Liver (tissue), 3 donors: ENCODE measurements at regions not wholly inside any gene's neighbourhood (a gene's known extent, or its start where the extent isn't known, plus 50 kb on each side); places are given as distances from the start of the nearest gene placed in this dataset.

ENCODE experiments used
- ATF3 ChIP-seq: IDR thresholded peaks from 2 replicates; pipeline ENCODE4 v1.6.1; 2016; ENCODE audit warnings: antibody characterized with exemption
- CTCF ChIP-seq: fragments of 150-350 bp; IDR thresholded peaks from 2 replicates; pipeline ENCODE4 v1.5.1; 2017; ENCODE audit warnings: improper control_type of control experiment, low read depth, low read length; ENCODE audit not compliant: missing input control
- FOXA1 ChIP-seq: IDR thresholded peaks from 2 replicates; pipeline ENCODE4 v1.6.1; 2016; ENCODE audit warnings: antibody characterized with exemption
- HNF4A ChIP-seq, 2 donors: conservative IDR thresholded peaks; 2 replicates each; pipeline ENCODE4 v1.6.1; 2016; ENCODE audit warnings: antibody characterized with exemption in 2 of 2, mild to moderate bottlenecking in 2 of 2
- JUND ChIP-seq, 2 donors: IDR thresholded peaks; 2 replicates each; pipeline ENCODE4 v1.6.1; 2016; ENCODE audit warnings: antibody characterized with exemption in 2 of 2
- NR2F2 ChIP-seq: IDR thresholded peaks from 2 replicates; pipeline ENCODE4 v1.6.1; 2016; ENCODE audit warnings: antibody characterized with exemption
- RXRA ChIP-seq, 2 donors: IDR thresholded peaks; 2 replicates each; pipeline ENCODE4 v1.6.1; 2017 to 2018; ENCODE audit warnings: antibody characterized with exemption in 2 of 2, mild to moderate bottlenecking in 1 of 2
- SP1 ChIP-seq: IDR thresholded peaks from 2 replicates; pipeline ENCODE4 v1.6.1; 2018; ENCODE audit warnings: antibody characterized with exemption, mild to moderate bottlenecking
- YY1 ChIP-seq: IDR thresholded peaks from 2 replicates; pipeline ENCODE4 v1.6.1; 2016; ENCODE audit warnings: antibody characterized with exemption, mild to moderate bottlenecking
- TF ChIP-seq, protein P1 (sequence below): IDR thresholded peaks from 2 replicates; pipeline ENCODE4 v1.6.1; 2016; ENCODE audit warnings: antibody characterized with exemption
- TF ChIP-seq, protein P2 (sequence below): IDR thresholded peaks from 2 replicates; pipeline ENCODE4 v1.6.1; 2016; ENCODE audit warnings: antibody characterized with exemption, mild to moderate bottlenecking
- TF ChIP-seq, protein P3 (sequence below): IDR thresholded peaks from 2 replicates; pipeline ENCODE4 v1.6.1; 2016; ENCODE audit warnings: antibody characterized with exemption
- donor health status: healthy.
- donor health status: healthy.

DNA sequence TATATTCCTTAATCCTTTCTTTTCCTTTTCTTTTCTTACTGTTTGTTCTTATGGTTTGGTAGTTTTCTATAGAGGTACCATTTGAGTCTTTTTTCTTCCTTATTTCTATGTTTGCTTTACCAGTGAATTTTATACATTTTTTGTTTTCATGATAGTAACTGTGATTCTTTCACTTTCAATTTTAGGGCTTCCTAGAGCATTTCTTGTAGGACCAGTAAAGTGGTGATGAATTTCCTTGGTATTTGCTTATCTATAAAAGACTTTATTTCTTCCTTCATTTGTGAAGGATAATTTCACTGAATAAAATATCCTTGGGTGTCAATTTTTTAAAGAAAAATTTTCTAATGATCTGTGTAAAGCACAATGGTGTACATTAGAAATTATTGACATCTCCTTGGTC lies 637.4 kb downstream of the CD109 start:
- TF ChIP-seq CTCF: no peak
- no peak for TF ChIP-seq NR2F2
- TF ChIP-seq, protein P1, sequence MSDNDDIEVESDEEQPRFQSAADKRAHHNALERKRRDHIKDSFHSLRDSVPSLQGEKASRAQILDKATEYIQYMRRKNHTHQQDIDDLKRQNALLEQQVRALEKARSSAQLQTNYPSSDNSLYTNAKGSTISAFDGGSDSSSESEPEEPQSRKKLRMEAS: no peak
- TF ChIP-seq JUND (IDR thresholded peaks at IDR 0.05): no peak
- TF ChIP-seq SP1: no peak
- TF ChIP-seq YY1: no peak
- no peak for TF ChIP-seq HNF4A (conservative IDR thresholded peaks at IDR 0.05)
- TF ChIP-seq, protein P2, sequence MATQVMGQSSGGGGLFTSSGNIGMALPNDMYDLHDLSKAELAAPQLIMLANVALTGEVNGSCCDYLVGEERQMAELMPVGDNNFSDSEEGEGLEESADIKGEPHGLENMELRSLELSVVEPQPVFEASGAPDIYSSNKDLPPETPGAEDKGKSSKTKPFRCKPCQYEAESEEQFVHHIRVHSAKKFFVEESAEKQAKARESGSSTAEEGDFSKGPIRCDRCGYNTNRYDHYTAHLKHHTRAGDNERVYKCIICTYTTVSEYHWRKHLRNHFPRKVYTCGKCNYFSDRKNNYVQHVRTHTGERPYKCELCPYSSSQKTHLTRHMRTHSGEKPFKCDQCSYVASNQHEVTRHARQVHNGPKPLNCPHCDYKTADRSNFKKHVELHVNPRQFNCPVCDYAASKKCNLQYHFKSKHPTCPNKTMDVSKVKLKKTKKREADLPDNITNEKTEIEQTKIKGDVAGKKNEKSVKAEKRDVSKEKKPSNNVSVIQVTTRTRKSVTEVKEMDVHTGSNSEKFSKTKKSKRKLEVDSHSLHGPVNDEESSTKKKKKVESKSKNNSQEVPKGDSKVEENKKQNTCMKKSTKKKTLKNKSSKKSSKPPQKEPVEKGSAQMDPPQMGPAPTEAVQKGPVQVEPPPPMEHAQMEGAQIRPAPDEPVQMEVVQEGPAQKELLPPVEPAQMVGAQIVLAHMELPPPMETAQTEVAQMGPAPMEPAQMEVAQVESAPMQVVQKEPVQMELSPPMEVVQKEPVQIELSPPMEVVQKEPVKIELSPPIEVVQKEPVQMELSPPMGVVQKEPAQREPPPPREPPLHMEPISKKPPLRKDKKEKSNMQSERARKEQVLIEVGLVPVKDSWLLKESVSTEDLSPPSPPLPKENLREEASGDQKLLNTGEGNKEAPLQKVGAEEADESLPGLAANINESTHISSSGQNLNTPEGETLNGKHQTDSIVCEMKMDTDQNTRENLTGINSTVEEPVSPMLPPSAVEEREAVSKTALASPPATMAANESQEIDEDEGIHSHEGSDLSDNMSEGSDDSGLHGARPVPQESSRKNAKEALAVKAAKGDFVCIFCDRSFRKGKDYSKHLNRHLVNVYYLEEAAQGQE: no peak
- no peak for TF ChIP-seq ATF3
- TF ChIP-seq RXRA (IDR thresholded peaks at IDR 0.05): no peak
- TF ChIP-seq, protein P3, sequence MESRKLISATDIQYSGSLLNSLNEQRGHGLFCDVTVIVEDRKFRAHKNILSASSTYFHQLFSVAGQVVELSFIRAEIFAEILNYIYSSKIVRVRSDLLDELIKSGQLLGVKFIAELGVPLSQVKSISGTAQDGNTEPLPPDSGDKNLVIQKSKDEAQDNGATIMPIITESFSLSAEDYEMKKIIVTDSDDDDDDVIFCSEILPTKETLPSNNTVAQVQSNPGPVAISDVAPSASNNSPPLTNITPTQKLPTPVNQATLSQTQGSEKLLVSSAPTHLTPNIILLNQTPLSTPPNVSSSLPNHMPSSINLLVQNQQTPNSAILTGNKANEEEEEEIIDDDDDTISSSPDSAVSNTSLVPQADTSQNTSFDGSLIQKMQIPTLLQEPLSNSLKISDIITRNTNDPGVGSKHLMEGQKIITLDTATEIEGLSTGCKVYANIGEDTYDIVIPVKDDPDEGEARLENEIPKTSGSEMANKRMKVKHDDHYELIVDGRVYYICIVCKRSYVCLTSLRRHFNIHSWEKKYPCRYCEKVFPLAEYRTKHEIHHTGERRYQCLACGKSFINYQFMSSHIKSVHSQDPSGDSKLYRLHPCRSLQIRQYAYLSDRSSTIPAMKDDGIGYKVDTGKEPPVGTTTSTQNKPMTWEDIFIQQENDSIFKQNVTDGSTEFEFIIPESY: no peak
- no peak for TF ChIP-seq FOXA1
